AML-193 (cell line): ENCODE measurements at regions not wholly inside any gene's neighbourhood (a gene's known extent, or its start where the extent isn't known, plus 50 kb on each side); places are given as distances from the start of the nearest gene placed in this dataset.
A peak's percentile ranks its signal among the peaks of the same experiment; 100 is the strongest.
"Not testable (repeated sequence)": the region's sequence is repeated elsewhere in the genome, so short reads cannot be mapped to it uniquely, and the experiment has no call there.

Experiments used
- DNase-seq, 2 experiments: peaks; one replicate each; lab custom pipeline; 2025; lab: John Stamatoyannopoulos, UW

DNA sequence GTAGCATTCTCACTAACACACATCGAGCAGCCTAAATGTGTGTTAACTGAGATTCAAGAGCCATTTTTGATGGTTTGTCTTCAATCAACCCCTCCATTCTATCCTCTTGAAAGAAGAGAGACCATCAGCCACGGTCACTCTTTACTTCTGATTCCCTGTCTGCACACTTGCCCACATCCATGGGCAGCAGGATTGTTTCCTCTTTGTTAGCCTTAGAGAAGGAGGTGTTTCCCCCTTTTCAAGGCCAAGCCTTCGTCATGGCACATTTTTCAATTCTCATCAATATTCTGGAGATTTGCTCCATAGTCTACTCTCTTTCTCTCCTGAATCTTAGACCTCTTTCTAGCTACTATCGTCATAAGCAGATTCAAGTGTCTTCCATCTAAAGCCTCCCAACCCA is 522.4 kb upstream of the NAALADL2 start:
- DNase-seq: no peak

DNA sequence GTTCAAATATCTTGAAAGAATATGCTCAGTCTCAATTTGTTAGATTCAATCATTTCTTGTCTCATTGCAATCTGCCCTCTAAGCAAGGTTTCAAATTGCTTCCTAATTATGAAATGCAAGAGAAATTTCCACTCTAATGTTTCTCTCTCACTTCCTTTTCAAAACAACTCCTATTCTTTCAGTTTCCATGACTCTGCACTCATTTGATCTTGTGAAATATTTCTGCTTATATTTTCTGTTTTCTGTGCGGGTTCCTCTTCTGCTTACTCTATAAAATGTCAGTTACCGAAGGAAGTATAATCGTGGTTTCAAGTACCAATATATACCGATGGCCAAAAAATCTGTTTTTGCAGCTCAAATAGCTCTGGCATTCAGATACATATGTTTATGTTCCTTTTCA is 521.9 kb upstream of the NAALADL2 start:
- peak; percentile 94 to 95 for DNase-seq

DNA sequence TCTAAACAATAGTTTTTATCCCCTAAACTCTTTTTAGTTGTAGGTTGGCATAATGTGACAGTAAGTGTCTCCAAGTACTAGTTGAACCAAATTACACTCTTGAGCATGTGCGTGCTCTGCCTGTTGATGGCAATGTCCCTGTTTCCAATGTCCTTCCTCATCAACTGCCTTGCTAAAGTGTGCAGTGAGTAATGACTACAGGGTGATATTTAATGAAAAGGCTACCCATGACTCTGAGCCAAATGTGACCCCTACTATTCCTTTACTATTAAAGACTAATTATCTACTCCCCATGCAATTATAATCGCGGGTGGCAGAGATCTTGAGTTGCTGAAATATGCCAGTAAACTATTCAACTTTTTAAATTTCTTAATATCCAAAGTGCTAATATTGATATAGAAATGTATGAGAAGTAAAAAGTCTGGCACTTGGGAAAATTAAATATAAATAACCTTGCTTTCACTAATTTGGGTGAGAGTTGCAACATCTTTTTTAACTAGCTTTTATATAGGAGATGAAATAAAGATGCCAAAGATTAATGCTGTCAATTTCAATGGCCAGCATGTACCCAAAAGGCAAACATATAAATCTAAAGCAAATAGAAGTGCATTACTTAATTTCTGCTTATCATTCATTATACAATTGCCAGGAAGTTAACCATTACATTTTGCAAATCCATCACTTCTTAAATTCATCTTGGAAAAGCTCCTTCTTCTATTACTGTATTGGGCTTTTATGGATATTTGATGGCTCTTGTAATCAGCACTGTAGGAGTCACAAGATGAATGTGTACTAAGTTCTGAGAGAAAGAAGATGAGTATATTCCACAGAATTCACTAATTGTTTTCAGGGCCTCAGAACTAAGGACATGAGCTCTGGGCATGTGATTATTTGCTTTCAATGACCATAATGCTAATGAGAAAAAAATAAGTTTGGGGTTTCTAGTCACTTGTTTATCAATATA is 518.2 kb upstream of the NAALADL2 start:
- DNase-seq: no peak

DNA sequence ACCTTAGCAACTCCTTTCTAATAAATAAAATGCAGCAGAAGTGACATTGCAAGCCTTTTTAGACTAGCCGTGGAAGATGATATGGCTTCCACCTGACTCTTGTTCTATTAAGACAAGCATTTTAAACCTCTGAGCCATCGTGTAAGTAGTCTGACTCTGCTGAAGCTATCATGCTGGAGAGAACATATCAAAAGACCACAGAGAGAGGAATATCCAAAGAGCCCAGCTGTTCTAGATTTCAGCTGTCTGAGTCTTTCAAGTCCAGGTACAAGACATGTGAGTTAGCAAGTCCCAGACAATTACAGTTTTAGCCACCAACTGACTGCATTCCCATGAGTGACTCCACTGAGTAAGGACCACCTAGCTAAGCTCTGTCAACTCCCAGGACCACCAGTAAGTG is 517.0 kb upstream of the NAALADL2 start:
- DNase-seq: no peak

DNA sequence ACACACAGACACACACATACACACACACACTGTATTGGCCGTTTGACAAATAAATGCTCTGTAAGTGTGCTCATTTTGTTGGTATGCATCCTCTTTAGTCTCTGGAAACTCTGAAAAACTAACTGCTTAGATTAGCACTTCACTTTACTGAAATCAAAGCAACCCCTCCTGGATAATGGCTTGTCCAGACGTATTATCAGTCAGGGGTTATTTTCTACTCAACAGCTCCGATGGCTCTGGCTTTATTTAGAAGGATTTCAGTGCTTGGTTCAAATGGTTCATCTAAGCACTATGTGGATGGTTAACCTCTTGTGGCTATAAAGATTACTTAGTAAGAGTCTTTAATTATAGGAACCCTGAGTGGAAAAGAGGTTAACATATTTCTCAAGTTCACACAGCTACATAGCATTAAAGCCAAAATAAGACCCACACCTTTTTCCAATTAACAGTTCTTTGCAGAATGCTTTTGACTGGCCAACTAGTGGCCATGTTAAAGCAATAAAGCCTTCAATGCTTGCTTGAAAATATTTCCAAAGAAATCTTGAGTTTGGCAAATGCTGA is 516.1 kb upstream of the NAALADL2 start:
- no peak for DNase-seq

DNA sequence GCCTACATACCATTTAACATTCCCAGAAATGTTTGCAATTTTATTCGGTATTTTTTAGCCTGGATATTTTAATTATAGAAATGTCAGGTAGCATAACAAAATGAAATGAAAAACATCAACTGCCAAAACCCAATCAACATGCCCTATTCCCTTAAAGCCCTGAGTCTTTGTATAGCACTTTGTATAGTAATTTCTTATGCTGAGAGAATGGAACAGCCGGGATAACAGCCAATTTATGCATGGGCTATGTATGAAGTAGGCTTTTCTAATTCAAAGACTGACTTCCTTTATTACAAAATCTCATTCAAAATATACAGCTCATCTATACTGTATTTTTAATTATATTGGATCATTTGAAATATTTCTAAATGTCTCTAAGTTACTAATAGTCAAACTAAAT is 513.0 kb upstream of the NAALADL2 start:
- no peak for DNase-seq

DNA sequence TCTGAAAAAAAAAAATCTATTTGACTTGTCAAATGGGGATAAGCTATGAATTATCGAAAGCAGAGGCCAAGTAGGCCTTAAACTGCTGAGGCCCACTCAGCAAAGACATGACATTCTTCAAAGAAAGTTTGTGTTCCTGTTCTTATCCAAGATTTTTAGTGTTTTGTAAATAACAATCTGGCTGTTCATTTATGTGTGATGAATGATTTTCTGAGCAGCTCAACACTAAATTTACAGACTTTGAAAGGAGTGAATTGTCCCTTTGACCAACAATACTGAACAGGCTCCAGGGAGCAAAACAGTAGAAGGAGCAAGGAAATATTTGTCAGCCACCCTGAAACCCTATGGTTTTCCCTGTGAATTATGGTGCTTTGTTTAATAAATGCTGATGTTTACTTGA is 512.6 kb upstream of the NAALADL2 start:
- DNase-seq: no peak

DNA sequence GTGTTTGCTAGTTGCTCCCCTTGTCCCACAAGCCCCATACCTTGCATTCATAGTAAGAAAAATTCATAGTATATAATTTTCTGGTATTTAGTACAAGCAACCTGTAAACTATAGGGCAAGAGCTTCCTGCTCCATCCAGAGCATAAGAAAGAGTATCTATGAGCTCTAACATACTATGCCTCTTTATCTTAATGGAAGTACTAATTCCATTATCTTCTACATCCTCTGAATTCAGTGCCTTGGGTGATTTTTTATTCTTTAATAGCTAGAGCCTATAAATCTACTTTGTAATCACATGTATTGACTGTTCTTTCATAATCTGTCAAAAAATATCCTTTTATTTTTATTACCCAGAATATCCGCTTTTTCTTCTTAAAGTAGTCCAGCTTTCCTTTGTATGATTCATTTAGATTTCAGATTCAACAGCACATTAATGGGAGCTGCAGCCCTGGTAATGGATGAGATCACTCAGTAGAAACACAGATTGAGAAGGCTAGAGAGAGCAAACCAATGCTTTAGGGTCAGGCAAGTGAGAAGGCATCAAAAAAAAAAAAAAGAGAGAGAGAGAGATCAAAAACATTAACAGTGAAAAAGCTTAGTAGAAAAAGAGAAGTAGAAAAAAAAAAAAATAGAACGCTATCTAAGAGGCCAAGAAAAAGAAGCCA is 511.5 kb upstream of the NAALADL2 start:
- DNase-seq: no peak

DNA sequence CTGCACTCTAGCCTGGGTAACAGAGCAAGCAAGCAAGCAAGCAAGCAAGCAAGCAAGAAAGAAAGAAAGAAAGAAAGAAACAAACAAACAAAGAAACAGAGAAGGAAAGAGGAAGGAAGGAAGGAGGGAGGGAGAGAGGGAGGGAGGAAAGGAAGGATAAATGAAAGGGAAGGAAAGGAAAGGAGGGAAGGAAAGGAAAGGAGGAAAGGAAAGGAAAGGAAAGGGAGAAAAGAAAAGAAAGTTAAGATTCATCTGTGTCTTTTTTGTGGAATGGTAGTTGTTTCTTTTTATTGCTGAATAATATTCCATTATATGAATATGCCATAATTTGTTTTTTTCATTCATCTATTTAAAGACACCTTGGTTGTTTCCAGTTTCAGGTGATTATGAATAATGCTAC is 506.9 kb upstream of the NAALADL2 start:
- no peak for DNase-seq

DNA sequence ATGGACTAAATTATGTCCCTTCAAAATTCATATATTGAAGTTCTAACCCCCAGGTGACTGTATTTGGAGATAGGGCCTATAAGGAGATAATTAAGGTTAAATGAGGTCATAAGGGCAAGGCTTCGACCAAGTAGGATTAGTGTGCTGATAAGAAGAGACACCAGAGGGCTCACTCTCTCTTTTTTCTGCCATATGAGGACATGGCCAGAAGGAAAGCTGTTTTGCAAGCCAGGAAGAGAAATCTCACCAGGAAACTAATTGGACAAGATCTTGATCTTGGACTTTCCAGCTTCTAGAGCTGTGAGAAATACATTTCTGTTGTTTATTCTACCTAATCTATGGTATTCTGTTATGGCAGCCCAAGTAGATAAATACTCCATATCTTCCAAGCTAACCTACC is 503.6 kb upstream of the NAALADL2 start:
- DNase-seq: peak; percentile 50 to 68

DNA sequence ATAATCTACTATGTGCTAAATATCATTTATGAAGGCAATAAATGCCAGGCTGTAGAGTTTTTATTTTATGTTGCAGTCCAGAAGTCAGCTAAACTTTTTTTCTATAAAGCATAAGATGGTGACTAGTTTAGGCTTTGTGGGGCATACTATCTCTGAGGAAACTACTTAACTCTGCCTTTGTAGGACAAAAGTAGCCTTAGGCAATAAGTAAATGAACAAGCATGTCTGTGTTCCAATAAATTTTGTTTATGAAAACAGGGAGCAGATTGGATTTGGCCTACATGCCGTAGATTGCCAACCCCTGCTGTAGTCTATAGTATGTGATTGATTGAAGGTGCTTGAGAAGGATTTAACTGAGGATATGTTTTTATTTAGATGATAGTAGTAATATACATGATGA is 502.5 kb upstream of the NAALADL2 start:
- no peak for DNase-seq

DNA sequence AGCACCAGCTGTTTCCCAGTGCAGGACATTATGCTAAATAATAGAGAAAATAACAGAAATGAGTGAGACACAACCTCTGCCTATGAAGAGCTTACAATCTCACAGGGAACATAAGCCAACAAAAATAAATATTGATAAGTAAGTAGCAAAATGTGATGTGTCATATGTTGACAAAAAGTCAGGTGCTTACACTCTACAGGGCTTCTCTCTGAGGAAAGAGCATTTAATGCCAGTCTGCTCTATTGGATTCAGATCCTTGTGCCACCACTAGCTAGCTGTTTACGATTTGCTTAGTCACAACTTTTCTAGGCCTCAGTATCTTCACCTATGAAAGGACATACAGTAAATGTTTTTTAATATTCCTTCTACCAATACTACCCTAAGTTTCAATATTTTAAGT is 500.9 kb upstream of the NAALADL2 start:
- no peak for DNase-seq

DNA sequence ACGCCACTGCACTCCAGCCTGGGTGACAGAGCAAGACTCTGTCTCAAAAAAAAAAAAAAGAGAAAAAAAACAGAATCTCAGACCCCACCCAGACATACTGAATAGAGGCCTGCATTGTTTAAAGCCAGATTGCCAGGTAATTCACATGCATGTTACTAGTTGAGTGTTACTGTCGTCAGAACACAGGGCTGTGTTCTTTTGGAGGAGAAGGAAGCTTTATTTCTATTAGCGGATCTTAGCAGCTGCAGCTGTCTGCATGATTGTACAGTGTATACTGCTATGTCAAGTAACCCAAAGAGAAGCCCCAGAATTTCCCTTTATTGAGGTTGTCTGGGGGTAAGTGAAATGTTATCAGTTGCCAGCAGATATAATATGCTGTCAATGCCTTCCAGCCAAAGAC is 496.6 kb upstream of the NAALADL2 start:
- no peak for DNase-seq

DNA sequence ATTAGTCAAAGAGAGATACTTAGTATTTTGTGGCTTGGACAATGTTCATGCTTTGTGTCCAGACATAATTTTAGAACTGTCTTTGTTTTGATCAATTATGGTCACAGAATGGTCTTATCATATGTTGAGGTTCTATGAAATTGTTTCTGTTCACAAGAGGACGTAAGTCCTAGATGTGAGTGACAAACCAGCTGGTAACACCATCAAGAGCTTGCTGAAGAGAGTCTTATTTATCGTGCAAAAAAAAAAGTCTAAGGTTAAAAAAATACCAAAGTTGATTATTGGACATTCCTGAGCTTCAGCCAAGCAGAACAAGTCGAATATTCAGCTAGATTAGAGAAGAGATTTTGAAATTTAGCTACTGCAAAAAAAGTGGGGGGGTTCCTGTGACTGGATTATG is 495.9 kb upstream of the NAALADL2 start:
- DNase-seq: no peak

DNA sequence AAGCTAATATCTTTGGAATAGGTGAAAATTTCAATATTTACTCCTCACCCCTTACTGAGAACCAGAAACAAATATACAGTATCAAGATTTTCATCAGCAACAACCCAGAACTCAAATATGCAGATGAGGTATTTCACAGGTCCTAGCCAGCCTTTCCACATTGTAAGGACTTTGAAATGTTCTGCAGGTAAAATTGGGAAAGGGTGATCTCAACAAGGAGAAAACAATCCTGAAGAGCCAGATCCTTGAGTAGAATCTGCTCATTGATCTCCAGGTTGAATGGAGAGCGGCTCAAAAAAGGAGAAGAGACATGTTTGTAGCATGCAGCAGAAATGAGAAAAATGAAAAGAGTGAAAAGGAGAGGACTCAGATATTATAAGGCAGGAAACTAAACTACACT is 493.3 kb upstream of the NAALADL2 start:
- DNase-seq: no peak

DNA sequence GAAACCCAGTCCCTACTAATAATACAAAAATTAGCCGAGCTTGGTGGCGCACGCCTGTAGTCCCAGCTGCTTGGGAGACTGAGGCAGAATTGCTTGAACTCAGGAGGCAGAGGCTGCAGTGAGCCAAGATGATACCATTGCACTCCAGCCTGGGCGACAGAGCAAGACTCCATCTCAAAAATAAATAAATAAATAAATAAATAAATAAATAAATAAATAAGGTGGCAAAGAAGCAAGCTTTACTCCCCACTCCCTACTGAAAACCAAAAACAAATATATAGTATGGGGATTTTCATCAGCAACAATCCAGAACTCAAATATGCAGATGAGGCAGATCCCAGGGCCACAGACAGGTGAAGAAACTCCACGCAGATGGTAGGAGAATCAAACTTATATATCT is 492.2 kb upstream of the NAALADL2 start:
- DNase-seq: not testable (repeated sequence)

DNA sequence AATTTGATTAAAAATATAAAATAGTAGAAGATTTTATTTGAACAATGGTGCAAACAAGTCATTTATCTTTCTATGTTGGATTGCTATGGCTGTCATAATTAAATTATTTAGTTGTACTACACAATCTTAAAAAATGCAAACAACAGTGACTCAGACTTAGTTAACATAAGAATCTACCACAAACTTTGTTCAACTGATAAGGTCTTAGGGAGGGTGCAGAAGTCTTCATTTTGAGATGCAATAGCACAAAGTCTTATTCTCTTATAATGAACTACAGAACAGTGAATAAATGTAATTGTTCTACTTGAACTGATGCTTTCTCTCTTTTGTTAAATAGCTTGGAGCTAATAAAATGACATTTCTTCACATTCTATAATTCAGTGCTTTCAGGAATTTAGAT is 482.8 kb upstream of the NAALADL2 start:
- no peak for DNase-seq

DNA sequence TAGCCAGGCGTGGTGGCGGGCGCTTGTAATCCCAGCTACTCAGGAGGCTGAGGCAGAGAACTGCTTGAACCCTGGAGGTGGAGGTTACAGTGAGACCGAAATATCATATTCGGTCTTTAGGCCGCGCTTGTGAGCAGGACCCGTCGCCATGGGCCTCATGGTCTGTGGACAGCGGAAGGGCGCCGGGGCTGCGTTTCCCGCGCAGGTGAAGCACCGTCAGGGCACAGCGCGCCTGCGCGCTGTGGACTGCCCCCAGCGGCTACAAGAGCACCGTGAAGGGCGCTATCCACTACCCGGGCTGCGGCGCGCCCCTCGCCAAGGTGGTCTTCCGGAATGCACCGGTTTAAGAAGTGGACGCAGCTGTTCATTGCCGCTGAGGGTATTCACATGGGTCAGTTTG is 482.0 kb upstream of the NAALADL2 start:
- DNase-seq: no peak

DNA sequence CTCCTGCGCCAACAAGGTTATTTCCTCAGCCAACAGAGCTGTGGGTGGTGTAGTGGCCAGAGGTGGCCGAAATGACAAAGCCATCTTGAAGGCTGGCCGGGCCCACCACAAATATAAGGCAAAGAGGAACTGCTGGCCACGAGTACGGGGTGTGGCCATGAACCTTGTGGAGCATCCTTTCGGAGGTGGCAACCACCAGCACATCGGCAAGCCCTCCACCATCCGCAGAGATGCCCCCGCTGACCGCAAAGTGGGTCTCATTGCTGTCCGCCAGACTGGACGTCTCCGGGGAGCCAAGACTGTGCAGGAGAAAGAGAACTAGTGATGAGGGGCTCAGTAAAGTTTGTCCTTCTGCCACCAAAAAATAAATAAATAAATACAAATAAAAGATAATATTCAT is 481.4 kb upstream of the NAALADL2 start:
- no peak for DNase-seq

DNA sequence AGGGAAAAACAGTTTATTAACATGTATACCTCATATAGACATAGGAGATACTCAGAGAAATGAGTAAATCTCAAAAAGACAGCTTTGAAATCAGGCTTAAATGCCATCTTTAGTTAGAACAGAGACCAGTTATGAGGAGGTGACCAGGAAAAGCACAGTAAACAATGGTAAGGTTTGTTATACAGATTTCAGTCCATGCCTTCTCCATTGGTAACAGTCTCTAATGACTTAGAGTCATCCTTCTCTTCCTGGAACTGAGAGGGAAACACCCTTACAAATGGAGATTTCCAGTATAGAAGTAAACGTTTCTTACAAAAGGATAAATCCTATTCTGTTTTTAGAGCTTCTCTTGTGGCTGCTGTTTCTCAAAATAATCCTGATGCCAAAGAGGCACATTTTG is 476.3 kb upstream of the NAALADL2 start:
- no peak for DNase-seq

DNA sequence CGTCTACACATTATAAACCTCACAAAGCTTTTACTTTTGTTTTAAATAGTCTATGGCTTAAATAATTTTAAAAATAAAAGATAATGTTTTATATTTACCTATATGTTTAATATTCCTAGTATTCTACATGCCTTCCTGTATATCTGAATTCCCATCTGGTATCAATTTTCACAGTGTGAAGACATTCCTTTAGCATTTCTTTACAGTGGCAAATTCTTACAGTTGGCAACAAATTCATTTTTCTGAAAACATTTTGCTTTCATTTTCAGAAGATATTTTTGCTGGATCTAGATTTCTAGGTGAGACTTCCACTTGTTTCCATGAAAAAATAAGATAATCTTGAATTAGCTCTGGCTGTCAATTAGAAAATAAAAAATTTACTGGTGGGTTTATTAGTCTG is 471.4 kb upstream of the NAALADL2 start:
- DNase-seq: no peak

DNA sequence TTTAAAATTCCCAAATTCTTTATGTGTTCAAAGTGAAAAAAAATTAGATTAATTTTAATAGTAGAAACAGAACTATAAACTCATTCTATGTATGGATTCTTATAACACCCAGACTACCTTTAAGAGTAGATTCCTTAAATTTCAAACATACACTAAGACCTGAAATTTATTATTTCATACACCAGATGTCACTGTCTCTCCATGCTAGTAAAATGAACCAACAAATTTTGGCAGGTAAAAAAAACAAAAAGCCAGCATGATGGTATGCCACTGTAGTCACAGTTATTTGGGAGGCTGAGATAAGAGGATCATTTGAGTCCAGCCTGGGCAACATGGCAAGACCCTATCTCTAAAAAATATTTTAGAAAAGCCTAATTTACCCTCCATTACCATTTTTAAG is 461.3 kb upstream of the NAALADL2 start:
- peak; percentile 63 to 70 for DNase-seq

DNA sequence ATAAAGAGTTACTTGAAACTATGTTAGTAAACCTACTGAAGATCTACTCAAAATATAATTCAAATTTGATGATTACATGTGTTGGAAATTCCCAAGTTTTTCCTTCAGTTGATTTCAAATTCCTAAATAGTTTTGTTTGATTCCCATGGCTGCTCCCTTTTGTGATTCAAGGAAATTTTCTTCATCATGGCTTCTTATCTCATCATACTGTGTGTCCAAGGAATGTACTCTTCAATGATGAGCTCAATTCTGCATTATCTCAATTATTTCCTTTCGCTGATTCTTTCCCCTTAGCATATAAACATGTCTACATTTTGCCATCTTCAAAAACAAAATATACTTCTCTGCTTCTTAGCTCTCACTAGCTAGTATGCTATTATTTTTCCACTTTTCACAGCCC is 460.4 kb upstream of the NAALADL2 start:
- DNase-seq: no peak
